ENCODE measurements at regions not wholly inside any gene's neighbourhood (a gene's known extent, or its start where the extent isn't known, plus 50 kb on each side); places are given as distances from the start of the nearest gene placed in this dataset.
"Not testable (repeated sequence)": the region's sequence is repeated elsewhere in the genome, so short reads cannot be mapped to it uniquely, and the experiment has no call there.

- not testable (repeated sequence) for FAIRE-seq
Observed at GRCh38 chr13:84697591-84697990, 815.3 kb upstream of the SLITRK1 start.

GRCh38 chr13:84686973-84687372 lies 804.7 kb upstream of the SLITRK1 start:
- no peak for FAIRE-seq

DNA sequence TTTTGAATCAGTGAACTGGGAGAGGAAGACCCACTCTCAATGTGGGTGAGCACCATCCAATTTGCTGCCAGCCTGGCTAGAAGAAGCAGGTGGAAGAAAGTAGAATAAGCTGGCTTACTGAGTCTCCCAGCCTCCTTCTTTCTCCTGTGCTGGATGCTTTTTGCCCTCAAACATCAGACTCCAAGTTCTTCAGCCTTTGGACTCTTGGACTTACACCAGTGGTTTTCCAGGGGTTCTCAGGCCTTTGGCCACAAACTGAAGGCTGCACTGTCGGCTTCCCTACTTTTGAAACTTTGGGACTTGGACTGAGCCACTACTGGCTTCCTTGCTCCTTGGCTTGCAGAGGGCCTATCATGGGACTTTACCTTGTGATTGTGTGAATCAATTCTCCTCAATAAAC lies 804.2 kb upstream of the SLITRK1 start:
- no peak for FAIRE-seq

- no peak for FAIRE-seq
Observed at GRCh38 chr13:84684804-84685203, 802.5 kb upstream of the SLITRK1 start.

DNA sequence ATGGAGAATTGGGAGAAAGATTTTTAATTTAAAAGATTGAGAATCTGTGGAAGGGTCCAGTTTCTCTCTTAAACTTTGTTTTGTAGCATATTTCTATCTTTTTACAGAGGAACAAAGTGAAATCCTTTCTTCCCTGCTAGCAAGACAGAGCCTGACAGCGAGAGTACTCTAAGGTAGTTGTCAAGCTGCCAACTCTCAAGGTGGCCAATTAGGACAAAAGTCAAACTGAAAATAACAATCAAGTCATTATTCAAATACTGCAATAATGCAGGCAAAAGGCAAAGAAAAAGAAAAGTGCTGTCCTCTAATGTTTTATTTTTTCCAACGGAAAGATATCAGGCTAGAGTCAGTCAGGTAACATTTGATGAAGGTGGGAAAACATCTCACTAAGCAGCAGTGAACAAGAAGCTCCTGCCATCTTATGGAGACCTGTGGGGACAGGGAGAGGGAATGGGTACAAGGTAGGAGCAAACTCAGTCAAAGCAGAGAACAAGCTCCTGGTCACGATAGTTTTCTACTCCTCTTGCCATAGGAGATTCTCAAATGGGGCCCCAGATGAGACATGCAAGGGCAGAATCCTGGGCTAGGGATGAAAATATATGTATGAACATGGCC lies 801.9 kb upstream of the SLITRK1 start:
- no peak for FAIRE-seq

GRCh38 chr13:84683448-84683847 lies 801.2 kb upstream of the SLITRK1 start:
- FAIRE-seq, result no peak

GRCh38 chr13:84677836-84678235 lies 795.6 kb upstream of the SLITRK1 start:
- no peak for FAIRE-seq

- no peak for FAIRE-seq
Observed at GRCh38 chr13:84672616-84673015, 790.3 kb upstream of the SLITRK1 start.

DNA sequence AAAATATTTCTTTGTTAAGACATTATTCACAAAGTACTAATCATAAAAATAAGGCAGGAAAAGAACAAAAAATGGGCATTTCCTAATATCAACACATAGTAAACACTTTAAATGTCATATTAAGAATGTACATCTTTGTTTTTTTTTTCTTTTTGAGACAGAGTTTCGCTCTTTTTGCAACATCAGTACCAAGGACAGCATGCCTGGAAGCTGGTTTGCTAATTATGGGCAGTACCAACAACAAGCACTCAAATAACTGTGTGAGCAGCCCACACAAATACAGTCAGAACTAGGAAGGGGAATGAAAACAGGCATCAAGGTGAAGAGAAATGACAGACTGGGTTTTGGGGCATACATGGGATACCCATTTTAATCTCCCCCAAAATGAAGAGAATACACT lies 788.0 kb upstream of the SLITRK1 start:
- no peak for FAIRE-seq

DNA sequence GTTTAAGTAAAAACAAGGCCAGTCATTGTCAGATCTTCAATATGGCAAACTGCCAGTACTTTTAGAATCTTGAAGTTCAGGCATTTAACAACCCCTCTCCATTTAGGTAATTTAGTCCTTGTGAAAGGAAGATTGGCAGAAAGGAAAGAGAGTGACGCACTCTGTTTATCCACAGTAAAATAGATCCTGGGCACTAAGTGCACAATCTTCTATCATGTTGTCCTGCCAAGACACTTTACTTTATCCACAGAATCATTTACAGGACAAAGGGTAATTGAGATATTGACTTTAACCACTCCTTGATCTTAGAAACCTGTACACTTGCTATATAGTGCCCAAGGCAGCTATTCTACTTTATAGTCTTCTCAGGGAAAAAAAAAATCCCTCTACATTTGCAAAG lies 786.4 kb upstream of the SLITRK1 start:
- FAIRE-seq, result no peak

DNA sequence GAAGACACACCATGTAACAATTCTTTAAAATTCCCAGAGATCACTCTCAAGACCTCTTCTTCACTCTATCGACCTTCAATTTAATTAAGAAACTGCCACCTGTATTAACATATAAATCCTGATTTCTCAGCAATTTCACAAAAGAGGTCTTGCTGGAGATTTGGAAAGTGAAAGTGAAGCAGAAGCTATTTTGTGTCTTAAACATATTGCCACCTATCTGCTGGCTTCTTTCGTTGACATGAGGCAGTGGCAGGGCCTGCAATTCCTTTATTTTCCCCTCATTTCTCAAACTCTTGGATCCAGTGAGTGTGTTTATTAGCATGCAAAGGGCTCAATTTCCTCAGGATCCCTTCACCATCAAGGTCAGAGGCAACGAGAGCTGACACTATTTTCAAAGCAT lies 780.2 kb upstream of the SLITRK1 start:
- FAIRE-seq, result no peak

- FAIRE-seq, result no peak
Observed at GRCh38 chr13:84661718-84662117, 779.4 kb upstream of the SLITRK1 start.

- no peak for FAIRE-seq
Observed at GRCh38 chr13:84659359-84659661, 777.0 kb upstream of the SLITRK1 start.

GRCh38 chr13:84658491-84659358 lies 776.5 kb upstream of the SLITRK1 start:
- no peak for FAIRE-seq

DNA sequence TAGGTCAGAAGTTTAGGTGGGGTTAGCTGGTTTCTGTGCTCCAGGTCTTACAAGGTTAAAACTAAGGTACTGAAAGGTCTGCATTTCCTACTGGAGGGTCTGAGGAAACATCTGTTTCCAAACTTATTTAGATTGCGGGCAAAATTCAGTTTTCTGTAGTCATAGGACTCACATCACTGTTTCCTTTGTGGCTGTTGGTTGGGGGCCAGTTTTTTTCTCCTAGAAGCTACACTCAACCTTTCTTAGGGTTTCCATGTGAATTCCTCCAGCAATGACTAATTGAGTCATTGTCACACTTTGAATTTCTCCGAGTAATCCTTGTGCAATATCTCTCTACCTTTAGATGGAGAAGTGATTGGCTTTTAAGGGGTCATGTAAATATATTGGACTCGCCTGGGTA lies 773.4 kb upstream of the SLITRK1 start:
- FAIRE-seq, result no peak

DNA sequence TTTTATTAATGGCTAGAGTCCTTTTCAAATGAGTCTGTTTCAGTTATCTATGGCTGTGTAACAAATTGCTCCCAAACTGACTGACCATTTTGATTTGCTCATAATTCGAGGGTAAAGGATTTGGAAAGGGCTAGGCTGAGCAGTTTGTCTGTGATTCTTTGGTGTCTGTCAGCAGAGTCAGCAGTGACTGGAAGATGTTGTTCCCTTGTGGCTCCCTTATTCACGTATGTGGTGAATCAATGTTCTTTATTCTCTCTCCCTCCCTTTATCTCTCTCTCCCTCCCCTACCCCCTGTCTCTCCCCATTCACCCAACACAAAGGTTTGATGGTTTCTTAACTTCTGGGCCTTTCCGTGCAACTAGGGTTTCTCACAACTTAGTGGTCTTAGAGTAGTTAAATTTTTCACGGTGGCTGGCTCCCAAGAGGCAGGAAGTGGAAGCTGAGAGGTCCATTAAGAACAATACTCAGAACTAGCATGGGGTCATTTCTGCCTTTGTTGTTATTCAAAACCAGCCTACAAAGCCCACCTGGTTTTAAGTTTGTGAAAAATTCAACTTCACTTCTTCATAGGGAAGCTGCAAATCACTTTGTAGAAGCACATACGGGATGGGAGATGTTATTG lies 772.5 kb upstream of the SLITRK1 start:
- FAIRE-seq, result no peak

DNA sequence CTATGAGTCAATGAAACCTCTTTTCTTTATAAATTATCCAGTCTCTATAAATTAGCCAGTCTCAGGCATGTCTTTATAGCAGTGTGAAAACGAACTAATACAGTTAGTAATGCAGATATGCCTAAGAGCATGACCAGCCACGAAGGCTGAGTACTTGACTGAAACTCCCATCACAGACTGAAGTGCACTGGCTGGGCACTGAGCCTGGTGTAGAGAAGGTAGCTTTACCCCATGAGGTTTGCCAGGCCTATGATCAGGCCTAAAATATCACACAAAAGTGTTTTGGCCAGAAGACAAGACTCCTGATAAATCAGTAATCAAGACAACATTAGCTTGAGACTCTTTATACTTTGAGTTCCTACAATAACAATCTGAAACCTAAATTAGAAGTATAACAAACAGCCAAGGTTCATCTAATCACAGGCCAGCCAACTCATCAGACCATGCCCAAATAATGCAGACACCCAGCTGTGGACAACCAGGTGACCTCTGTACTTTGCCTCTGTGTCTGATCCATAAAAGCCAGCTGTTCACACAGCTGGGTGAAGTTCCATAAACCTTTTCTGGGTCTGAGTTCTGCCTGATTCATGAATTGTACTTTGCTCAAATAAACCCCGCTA lies 771.8 kb upstream of the SLITRK1 start:
- no peak for FAIRE-seq

- FAIRE-seq, result no peak
Observed at GRCh38 chr13:84651705-84652104, 769.4 kb upstream of the SLITRK1 start.

- no peak for FAIRE-seq
Observed at GRCh38 chr13:84651288-84651687, 769.0 kb upstream of the SLITRK1 start.

DNA sequence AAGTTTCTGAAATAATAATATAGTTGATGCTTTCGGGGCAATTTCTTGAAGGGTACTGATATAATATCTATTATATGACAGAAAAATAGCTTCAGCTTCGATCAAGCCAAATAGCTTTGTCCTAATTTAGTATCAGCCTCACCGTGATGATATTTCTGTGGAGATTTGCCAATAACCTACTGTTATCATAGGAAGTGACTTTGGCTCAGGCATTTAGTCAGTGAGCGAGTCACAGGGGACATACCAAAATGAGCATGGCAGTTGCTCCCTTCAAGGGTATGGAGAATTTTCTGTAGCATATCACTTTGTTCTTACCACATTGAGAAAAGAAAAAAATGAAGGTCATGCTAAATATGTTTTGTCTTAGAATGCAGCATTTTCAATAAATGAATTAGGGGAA lies 767.6 kb upstream of the SLITRK1 start:
- no peak for FAIRE-seq

- FAIRE-seq, result peak; percentile 84
Observed at GRCh38 chr13:84648069-84648640, 765.9 kb upstream of the SLITRK1 start.

DNA sequence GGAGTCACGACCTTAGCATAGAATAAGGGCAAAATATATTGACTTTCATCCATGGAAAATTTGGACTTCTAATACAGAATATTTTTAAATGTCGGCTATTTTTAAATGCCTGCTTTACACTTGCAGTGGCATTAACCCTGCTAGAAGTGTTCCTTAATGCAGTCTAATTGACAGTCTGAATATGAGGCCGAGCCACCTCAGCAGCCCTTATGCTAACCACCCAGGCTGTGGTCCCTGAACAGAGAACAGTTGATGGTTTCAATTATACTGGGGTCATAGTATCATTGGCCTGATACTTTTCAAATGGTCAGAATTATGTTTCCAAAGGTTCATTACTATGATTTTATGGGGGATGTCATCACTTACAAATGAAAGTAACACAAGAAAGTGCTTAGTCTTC lies 764.7 kb upstream of the SLITRK1 start:
- no peak for FAIRE-seq
